ENCODE measurements at regions not wholly inside any gene's neighbourhood (a gene's known extent, or its start where the extent isn't known, plus 50 kb on each side); places are given as distances from the start of the nearest gene placed in this dataset.

GRCh38 chr1:79613046-79613445 is 606.5 kb upstream of the ADGRL4 start:
- H3K27ac Mint-ChIP-seq = no peak overlapping the region
- Histone ChIP-seq H3K9ac (ENCODE audit: extremely low read depth, low read length, poor library complexity, severe bottlenecking) (no peak overlapping the region), H3K27ac (ENCODE audit: low read depth, low read length) (no peak overlapping the region), H3K27me3 (ENCODE audit: control insufficient read depth, insufficient read depth, low read length, poor library complexity, severe bottlenecking) (no peaks in the 10 kb centered on the region), H3K9me3 (ENCODE audit: control insufficient read depth, low read length) (peaks cover 6% of the 10 kb centered on the region), H3K36me3 (ENCODE audit: control insufficient read depth, insufficient read depth, low read length) (no peaks in the 10 kb centered on the region), H3K4me3 (ENCODE audit: low read length) (no peak overlapping the region), H3K4me1 (ENCODE audit: control insufficient read depth, insufficient read depth, low read length) (no peaks in the 10 kb centered on the region)
- TF ChIP-seq, protein P1, sequence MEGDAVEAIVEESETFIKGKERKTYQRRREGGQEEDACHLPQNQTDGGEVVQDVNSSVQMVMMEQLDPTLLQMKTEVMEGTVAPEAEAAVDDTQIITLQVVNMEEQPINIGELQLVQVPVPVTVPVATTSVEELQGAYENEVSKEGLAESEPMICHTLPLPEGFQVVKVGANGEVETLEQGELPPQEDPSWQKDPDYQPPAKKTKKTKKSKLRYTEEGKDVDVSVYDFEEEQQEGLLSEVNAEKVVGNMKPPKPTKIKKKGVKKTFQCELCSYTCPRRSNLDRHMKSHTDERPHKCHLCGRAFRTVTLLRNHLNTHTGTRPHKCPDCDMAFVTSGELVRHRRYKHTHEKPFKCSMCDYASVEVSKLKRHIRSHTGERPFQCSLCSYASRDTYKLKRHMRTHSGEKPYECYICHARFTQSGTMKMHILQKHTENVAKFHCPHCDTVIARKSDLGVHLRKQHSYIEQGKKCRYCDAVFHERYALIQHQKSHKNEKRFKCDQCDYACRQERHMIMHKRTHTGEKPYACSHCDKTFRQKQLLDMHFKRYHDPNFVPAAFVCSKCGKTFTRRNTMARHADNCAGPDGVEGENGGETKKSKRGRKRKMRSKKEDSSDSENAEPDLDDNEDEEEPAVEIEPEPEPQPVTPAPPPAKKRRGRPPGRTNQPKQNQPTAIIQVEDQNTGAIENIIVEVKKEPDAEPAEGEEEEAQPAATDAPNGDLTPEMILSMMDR (conservative IDR thresholded peaks at IDR 0.05) = no peak
- H3K27me3 Mint-ChIP-seq (ENCODE audit: insufficient read depth) = no peaks in the 10 kb centered on the region
- H3K36me3 Mint-ChIP-seq (ENCODE audit: low read depth) = peaks cover 11% of the 10 kb centered on the region
- 93 to 100% methylated on average over 1 of the region's 1 CpG for WGBS, 2 experiments (ENCODE audit: insufficient coverage in 1 of 2, insufficient read length in 1 of 2)
- no peak overlapping the region for H3K4me3 Mint-ChIP-seq
- peaks cover 11% of the 10 kb centered on the region for H3K9me3 Mint-ChIP-seq
- peaks cover 9% of the 10 kb centered on the region for H3K4me1 Mint-ChIP-seq
- no peak for DNase-seq

GRCh38 chr1:79604490-79605198 is 598.1 kb upstream of the ADGRL4 start:
- 32 to 35% methylated on average over 4 to 9 of the region's 9 CpGs for WGBS, 2 experiments (ENCODE audit: insufficient coverage in 1 of 2, insufficient read length in 1 of 2)
- Histone ChIP-seq H3K4me3 (ENCODE audit: low read length) (peak overlapping the region; percentile 47), H3K36me3 (ENCODE audit: control insufficient read depth, insufficient read depth, low read length) (no peaks in the 10 kb centered on the region), H3K9ac (ENCODE audit: extremely low read depth, low read length, poor library complexity, severe bottlenecking) (peak overlapping the region; percentile 30), H3K27me3 (ENCODE audit: control insufficient read depth, insufficient read depth, low read length, poor library complexity, severe bottlenecking) (no peaks in the 10 kb centered on the region), H3K4me1 (ENCODE audit: control insufficient read depth, insufficient read depth, low read length) (no peaks in the 10 kb centered on the region), H3K9me3 (ENCODE audit: control insufficient read depth, low read length) (peaks cover 26% of the 10 kb centered on the region), H3K27ac (ENCODE audit: low read depth, low read length) (peak overlapping the region; percentile 20)
- Mint-ChIP-seq H3K27ac (peak overlapping the region; percentile 81), H3K36me3 (ENCODE audit: low read depth) (peaks cover 28% of the 10 kb centered on the region), H3K4me1 (peaks cover 25% of the 10 kb centered on the region), H3K9me3 (peaks cover 17% of the 10 kb centered on the region), H3K4me3 (no peak overlapping the region), H3K27me3 (ENCODE audit: insufficient read depth) (no peaks in the 10 kb centered on the region)
- TF ChIP-seq, protein P1 (conservative IDR thresholded peaks at IDR 0.05) = peak; percentile 54
- DNase-seq = peak; percentile 84

GRCh38 chr1:79603843-79604242 is 597.3 kb upstream of the ADGRL4 start:
- TF ChIP-seq, protein P1 (conservative IDR thresholded peaks at IDR 0.05) = no peak
- no peaks in the 10 kb centered on the region for H3K27me3 Mint-ChIP-seq (ENCODE audit: insufficient read depth)
- peak overlapping the region; percentile 47 for H3K4me3 ChIP-seq (ENCODE audit: low read length)
- no peaks in the 10 kb centered on the region for H3K4me1 ChIP-seq (ENCODE audit: control insufficient read depth, insufficient read depth, low read length)
- peak overlapping the region; percentile 30 for H3K9ac ChIP-seq (ENCODE audit: extremely low read depth, low read length, poor library complexity, severe bottlenecking)
- WGBS, 2 experiments (ENCODE audit: insufficient coverage in 1 of 2, insufficient read length in 1 of 2) = 79 to 89% methylated on average over 1 to 2 of the region's 2 CpGs
- H3K9me3 ChIP-seq (ENCODE audit: control insufficient read depth, low read length) = peaks cover 26% of the 10 kb centered on the region
- DNase-seq = no peak
- H3K27ac ChIP-seq (ENCODE audit: low read depth, low read length) = peak overlapping the region; percentile 20
- no peaks in the 10 kb centered on the region for H3K36me3 ChIP-seq (ENCODE audit: control insufficient read depth, insufficient read depth, low read length)
- H3K4me1 Mint-ChIP-seq = peaks cover 25% of the 10 kb centered on the region
- H3K27me3 ChIP-seq (ENCODE audit: control insufficient read depth, insufficient read depth, low read length, poor library complexity, severe bottlenecking) = no peaks in the 10 kb centered on the region
- H3K36me3 Mint-ChIP-seq (ENCODE audit: low read depth) = peaks cover 28% of the 10 kb centered on the region
- peak overlapping the region; percentile 81 for H3K27ac Mint-ChIP-seq
- peaks cover 17% of the 10 kb centered on the region for H3K9me3 Mint-ChIP-seq
- H3K4me3 Mint-ChIP-seq = no peak overlapping the region

All from endodermal cell (in vitro differentiated cells).